Mucosa of rectum (tissue), 2 donors: ENCODE measurements at regions not wholly inside any gene's neighbourhood (a gene's known extent, or its start where the extent isn't known, plus 50 kb on each side); places are given as distances from the start of the nearest gene placed in this dataset.

Source experiments
- H3K27ac ChIP-seq, 2 donors: one replicate each; pipeline ENCODE4 v1.7.0; 2013; ENCODE audit warnings: inconsistent platforms in 2 of 2, low read depth in 2 of 2, low read length in 2 of 2
- H3K27me3 ChIP-seq, 2 donors: one replicate each; pipeline ENCODE4 v1.7.0; 2013; ENCODE audit warnings: low read length in 2 of 2; ENCODE audit not compliant: control insufficient read depth in 2 of 2, insufficient read depth in 2 of 2
- H3K36me3 ChIP-seq, 2 donors: one replicate each; pipeline ENCODE4 v1.7.0; 2013; ENCODE audit warnings: low read length in 2 of 2; ENCODE audit not compliant: control insufficient read depth in 2 of 2, insufficient read depth in 2 of 2
- H3K4me1 ChIP-seq, 2 donors: one replicate each; pipeline ENCODE4 v1.7.0; 2013; ENCODE audit warnings: low read length in 2 of 2, mild to moderate bottlenecking in 1 of 2; ENCODE audit not compliant: control insufficient read depth in 2 of 2, insufficient read depth in 2 of 2
- H3K4me3 ChIP-seq, 2 donors: one replicate each; pipeline ENCODE4 v1.7.0; 2013; ENCODE audit warnings: low read length in 2 of 2
- H3K9ac ChIP-seq, 2 donors: one replicate each; pipeline ENCODE4 v1.7.0; 2013; ENCODE audit warnings: low read length in 2 of 2, low read depth in 1 of 2, mild to moderate bottlenecking in 1 of 2
- H3K9me3 ChIP-seq, 2 donors: one replicate each; pipeline ENCODE4 v1.7.0; 2013; ENCODE audit warnings: low read length in 2 of 2; ENCODE audit not compliant: control insufficient read depth in 2 of 2
- donor health status: healthy.
- donor health status: Normal muscosa, but diverticular disease.

- no peaks in the 10 kb centered on the region for H3K36me3 ChIP-seq
- H3K4me3 ChIP-seq, result no peak overlapping the region
- no peaks in the 10 kb centered on the region for H3K27me3 ChIP-seq
- H3K9ac ChIP-seq, result no peak overlapping the region
- no peaks in the 10 kb centered on the region for H3K4me1 ChIP-seq
- no peak overlapping the region for H3K27ac ChIP-seq
- no peaks in the 10 kb centered on the region for H3K9me3 ChIP-seq
Observed at GRCh38 chr4:10879411-10880110, 195.0 kb upstream of the CLNK start.

- Histone ChIP-seq H3K9me3 (no peaks in the 10 kb centered on the region), H3K27ac (no peak overlapping the region), H3K4me1 (no peaks in the 10 kb centered on the region), H3K9ac (no peak overlapping the region), H3K4me3 (no peak overlapping the region), H3K27me3 (no peaks in the 10 kb centered on the region), H3K36me3 (no peaks in the 10 kb centered on the region)
Observed at GRCh38 chr4:10878861-10879260, 194.3 kb upstream of the CLNK start.

GRCh38 chr4:10877076-10877475 lies 192.5 kb upstream of the CLNK start:
- Histone ChIP-seq H3K9me3 (no peaks in the 10 kb centered on the region), H3K36me3 (no peaks in the 10 kb centered on the region), H3K27ac (no peak overlapping the region), H3K27me3 (no peaks in the 10 kb centered on the region), H3K4me1 (no peaks in the 10 kb centered on the region), H3K4me3 (no peak overlapping the region), H3K9ac (no peak overlapping the region)

GRCh38 chr4:10875144-10875799 lies 190.7 kb upstream of the CLNK start:
- Histone ChIP-seq H3K27me3 (no peaks in the 10 kb centered on the region), H3K4me1 (no peaks in the 10 kb centered on the region), H3K4me3 (no peak overlapping the region), H3K9me3 (no peaks in the 10 kb centered on the region), H3K27ac (no peak overlapping the region), H3K36me3 (no peaks in the 10 kb centered on the region), H3K9ac (no peak overlapping the region)

- Histone ChIP-seq H3K27ac (no peak overlapping the region), H3K27me3 (no peaks in the 10 kb centered on the region), H3K4me3 (no peak overlapping the region), H3K9ac (no peak overlapping the region), H3K4me1 (no peaks in the 10 kb centered on the region), H3K9me3 (no peaks in the 10 kb centered on the region), H3K36me3 (no peaks in the 10 kb centered on the region)
Observed at GRCh38 chr4:10873809-10874208, 189.2 kb upstream of the CLNK start.

GRCh38 chr4:10872833-10873517 lies 188.4 kb upstream of the CLNK start:
- Histone ChIP-seq H3K4me1 (no peaks in the 10 kb centered on the region), H3K27me3 (no peaks in the 10 kb centered on the region), H3K9ac (no peak overlapping the region), H3K4me3 (no peak overlapping the region), H3K27ac (no peak overlapping the region), H3K9me3 (no peaks in the 10 kb centered on the region), H3K36me3 (no peaks in the 10 kb centered on the region)

DNA sequence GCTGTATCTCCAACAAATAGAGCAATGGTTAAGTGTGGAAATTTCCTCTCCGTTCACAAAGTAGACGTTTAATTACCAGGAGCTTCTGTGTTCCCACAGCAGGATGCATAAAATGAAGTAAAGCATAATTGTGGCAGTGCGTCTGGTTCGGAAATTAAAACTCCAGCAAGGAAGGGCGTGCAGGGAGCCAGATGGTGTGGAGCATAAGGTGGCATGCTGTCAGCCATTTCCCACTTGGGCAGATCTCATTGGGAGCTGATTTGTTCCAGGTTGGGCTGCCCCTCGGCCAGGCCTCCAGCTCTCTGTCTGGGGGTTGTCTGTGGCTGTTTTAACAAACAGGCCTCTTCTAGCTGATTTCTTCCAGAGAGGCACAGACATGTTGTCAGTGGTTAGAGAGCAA lies 182.1 kb upstream of the CLNK start:
- Histone ChIP-seq H3K4me3 (no peak overlapping the region), H3K9ac (no peak overlapping the region), H3K27me3 (no peaks in the 10 kb centered on the region), H3K9me3 (no peaks in the 10 kb centered on the region), H3K27ac (no peak overlapping the region), H3K36me3 (no peaks in the 10 kb centered on the region), H3K4me1 (no peaks in the 10 kb centered on the region)

DNA sequence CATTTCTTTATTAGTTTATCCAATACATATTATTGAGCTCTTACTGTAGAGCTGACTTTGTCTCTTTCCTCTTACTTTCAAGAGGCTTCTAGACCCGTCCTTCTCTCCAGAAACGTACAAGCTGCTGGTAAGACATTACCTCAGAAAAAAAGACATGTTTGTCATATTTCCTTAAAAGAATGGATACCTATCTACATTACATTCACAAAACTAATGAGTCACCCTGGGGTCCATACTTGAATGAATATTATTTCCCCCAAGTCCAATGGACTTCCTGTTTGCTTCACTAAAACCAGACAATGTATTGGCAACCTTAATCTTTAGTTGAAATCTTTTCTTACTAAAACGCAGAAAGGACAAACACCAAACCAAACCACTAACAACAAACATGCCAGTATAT lies 176.5 kb upstream of the CLNK start:
- Histone ChIP-seq H3K4me3 (no peak overlapping the region), H3K9me3 (no peaks in the 10 kb centered on the region), H3K4me1 (no peaks in the 10 kb centered on the region), H3K9ac (no peak overlapping the region), H3K36me3 (no peaks in the 10 kb centered on the region), H3K27me3 (no peaks in the 10 kb centered on the region), H3K27ac (no peak overlapping the region)

DNA sequence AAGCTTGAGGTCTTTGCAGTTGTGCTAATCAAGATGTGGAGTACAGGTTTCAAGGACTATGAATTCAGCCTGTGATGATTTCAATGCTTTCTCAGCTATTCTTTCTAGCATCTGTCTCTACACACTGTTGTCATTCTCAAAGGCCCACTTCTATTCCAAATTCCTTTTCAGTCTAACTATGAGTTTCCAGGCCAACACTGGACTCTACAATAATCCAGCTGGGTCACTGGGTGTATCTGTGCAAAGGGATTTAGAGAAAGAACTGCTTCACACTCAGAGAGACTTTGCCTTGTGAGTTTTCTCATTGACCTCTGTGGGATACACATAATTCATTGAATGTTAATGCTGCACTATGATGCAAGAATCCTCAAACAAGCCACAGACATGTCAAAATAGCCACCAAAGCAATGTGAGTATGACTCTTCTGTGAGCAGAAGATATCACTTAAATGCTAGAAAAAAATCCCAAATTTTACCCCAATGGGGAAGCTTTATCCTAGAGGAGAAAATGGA lies 171.8 kb upstream of the CLNK start:
- H3K27me3 ChIP-seq, result no peaks in the 10 kb centered on the region
- H3K4me3 ChIP-seq, result no peak overlapping the region
- H3K36me3 ChIP-seq, result no peaks in the 10 kb centered on the region
- H3K9me3 ChIP-seq, result no peaks in the 10 kb centered on the region
- no peak overlapping the region for H3K9ac ChIP-seq
- H3K27ac ChIP-seq, result no peak overlapping the region
- no peaks in the 10 kb centered on the region for H3K4me1 ChIP-seq

DNA sequence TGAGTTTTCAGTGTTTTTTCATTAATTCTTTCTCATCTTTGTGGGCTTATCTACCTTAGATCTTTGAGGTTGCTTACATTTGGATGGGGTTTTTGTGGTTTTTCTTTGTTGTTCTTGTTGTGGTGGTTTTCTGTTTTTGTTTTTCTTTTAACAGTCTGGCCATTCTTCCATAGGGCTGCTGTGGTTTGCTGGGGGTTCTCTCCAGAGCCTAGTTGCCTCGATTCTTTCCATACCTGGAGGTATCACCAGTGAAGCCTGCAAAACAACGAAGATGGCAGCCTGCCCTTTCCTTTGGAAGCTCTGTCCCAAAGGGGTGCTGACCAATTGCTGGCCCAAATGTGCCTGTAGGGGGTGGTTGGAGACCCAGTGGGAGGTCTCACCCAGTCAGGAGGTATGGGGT lies 168.6 kb upstream of the CLNK start:
- no peaks in the 10 kb centered on the region for H3K27me3 ChIP-seq
- H3K36me3 ChIP-seq, result no peaks in the 10 kb centered on the region
- H3K9ac ChIP-seq, result no peak overlapping the region
- H3K27ac ChIP-seq, result no peak overlapping the region
- no peak overlapping the region for H3K4me3 ChIP-seq
- H3K9me3 ChIP-seq, result no peaks in the 10 kb centered on the region
- no peaks in the 10 kb centered on the region for H3K4me1 ChIP-seq
